ENCODE measurements at regions not wholly inside any gene's neighbourhood (a gene's known extent, or its start where the extent isn't known, plus 50 kb on each side); places are given as distances from the start of the nearest gene placed in this dataset.

GRCh38 chr4:30160140-30160539, 560.0 kb upstream of the PCDH7 start:
- peaks cover 1% of the 10 kb centered on the region for H3K27me3 Mint-ChIP-seq (ENCODE audit: insufficient read depth, low read depth, poor library complexity)
- Histone ChIP-seq H3K9me2 (ENCODE audit: insufficient read depth) (no peaks in the 10 kb centered on the region), H2AFZ (peak overlapping the region; percentile 34; the same call in 1 of the 2 replicates), H3K79me2 (replicated peaks; ENCODE audit: insufficient read depth) (no peaks in the 10 kb centered on the region), H3K36me3 (ENCODE audit: insufficient read depth) (no peaks in the 10 kb centered on the region), H3F3A (replicated peaks; ENCODE audit: low read depth) (no peaks in the 10 kb centered on the region), H3K27ac (ENCODE audit: low read depth) (no peak overlapping the region), H3K4me1 (ENCODE audit: insufficient read depth) (no peaks in the 10 kb centered on the region), H4K20me1 (replicated peaks; ENCODE audit: insufficient read depth) (no peaks in the 10 kb centered on the region), H3K27me3 (ENCODE audit: insufficient read depth) (no peaks in the 10 kb centered on the region), H3K4me2 (no peak overlapping the region), H3K4me3 (no peak overlapping the region)
- DNase-seq (ENCODE audit: low spot score) = no peak
- TF ChIP-seq, protein P1, sequence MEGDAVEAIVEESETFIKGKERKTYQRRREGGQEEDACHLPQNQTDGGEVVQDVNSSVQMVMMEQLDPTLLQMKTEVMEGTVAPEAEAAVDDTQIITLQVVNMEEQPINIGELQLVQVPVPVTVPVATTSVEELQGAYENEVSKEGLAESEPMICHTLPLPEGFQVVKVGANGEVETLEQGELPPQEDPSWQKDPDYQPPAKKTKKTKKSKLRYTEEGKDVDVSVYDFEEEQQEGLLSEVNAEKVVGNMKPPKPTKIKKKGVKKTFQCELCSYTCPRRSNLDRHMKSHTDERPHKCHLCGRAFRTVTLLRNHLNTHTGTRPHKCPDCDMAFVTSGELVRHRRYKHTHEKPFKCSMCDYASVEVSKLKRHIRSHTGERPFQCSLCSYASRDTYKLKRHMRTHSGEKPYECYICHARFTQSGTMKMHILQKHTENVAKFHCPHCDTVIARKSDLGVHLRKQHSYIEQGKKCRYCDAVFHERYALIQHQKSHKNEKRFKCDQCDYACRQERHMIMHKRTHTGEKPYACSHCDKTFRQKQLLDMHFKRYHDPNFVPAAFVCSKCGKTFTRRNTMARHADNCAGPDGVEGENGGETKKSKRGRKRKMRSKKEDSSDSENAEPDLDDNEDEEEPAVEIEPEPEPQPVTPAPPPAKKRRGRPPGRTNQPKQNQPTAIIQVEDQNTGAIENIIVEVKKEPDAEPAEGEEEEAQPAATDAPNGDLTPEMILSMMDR (conservative IDR thresholded peaks at IDR 0.05; ENCODE audit: low read depth in 2 of 2) = no peak
- TF ChIP-seq JUNB (IDR thresholded peaks at IDR 0.05; ENCODE audit: unreplicated experiment) (no peak), POLR2AphosphoS5 (IDR thresholded peaks at IDR 0.05; ENCODE audit: low read depth) (no peak), NANOG (IDR thresholded peaks at IDR 0.05; ENCODE audit: borderline replicate concordance) (no peak), ETS1 (IDR thresholded peaks at IDR 0.05) (no peak), EZH2 (IDR thresholded peaks at IDR 0.05; ENCODE audit: low read depth, unreplicated experiment) (no peak), CREB1 (CRISPR knock-in tag; IDR thresholded peaks at IDR 0.05; ENCODE audit: low read depth) (no peak), REST (IDR thresholded peaks at IDR 0.05; ENCODE audit: unreplicated experiment) (no peak), STAT1 (IDR thresholded peaks at IDR 0.05; ENCODE audit: unreplicated experiment) (no peak), ZNF331 (CRISPR knock-in tag; IDR thresholded peaks at IDR 0.05; ENCODE audit: low read depth) (no peak), EZH2phosphoT487 (IDR thresholded peaks at IDR 0.05; ENCODE audit: unreplicated experiment) (no peak), ZNF114 (CRISPR knock-in tag; IDR thresholded peaks at IDR 0.05) (no peak)
- TF ChIP-seq, protein P2, sequence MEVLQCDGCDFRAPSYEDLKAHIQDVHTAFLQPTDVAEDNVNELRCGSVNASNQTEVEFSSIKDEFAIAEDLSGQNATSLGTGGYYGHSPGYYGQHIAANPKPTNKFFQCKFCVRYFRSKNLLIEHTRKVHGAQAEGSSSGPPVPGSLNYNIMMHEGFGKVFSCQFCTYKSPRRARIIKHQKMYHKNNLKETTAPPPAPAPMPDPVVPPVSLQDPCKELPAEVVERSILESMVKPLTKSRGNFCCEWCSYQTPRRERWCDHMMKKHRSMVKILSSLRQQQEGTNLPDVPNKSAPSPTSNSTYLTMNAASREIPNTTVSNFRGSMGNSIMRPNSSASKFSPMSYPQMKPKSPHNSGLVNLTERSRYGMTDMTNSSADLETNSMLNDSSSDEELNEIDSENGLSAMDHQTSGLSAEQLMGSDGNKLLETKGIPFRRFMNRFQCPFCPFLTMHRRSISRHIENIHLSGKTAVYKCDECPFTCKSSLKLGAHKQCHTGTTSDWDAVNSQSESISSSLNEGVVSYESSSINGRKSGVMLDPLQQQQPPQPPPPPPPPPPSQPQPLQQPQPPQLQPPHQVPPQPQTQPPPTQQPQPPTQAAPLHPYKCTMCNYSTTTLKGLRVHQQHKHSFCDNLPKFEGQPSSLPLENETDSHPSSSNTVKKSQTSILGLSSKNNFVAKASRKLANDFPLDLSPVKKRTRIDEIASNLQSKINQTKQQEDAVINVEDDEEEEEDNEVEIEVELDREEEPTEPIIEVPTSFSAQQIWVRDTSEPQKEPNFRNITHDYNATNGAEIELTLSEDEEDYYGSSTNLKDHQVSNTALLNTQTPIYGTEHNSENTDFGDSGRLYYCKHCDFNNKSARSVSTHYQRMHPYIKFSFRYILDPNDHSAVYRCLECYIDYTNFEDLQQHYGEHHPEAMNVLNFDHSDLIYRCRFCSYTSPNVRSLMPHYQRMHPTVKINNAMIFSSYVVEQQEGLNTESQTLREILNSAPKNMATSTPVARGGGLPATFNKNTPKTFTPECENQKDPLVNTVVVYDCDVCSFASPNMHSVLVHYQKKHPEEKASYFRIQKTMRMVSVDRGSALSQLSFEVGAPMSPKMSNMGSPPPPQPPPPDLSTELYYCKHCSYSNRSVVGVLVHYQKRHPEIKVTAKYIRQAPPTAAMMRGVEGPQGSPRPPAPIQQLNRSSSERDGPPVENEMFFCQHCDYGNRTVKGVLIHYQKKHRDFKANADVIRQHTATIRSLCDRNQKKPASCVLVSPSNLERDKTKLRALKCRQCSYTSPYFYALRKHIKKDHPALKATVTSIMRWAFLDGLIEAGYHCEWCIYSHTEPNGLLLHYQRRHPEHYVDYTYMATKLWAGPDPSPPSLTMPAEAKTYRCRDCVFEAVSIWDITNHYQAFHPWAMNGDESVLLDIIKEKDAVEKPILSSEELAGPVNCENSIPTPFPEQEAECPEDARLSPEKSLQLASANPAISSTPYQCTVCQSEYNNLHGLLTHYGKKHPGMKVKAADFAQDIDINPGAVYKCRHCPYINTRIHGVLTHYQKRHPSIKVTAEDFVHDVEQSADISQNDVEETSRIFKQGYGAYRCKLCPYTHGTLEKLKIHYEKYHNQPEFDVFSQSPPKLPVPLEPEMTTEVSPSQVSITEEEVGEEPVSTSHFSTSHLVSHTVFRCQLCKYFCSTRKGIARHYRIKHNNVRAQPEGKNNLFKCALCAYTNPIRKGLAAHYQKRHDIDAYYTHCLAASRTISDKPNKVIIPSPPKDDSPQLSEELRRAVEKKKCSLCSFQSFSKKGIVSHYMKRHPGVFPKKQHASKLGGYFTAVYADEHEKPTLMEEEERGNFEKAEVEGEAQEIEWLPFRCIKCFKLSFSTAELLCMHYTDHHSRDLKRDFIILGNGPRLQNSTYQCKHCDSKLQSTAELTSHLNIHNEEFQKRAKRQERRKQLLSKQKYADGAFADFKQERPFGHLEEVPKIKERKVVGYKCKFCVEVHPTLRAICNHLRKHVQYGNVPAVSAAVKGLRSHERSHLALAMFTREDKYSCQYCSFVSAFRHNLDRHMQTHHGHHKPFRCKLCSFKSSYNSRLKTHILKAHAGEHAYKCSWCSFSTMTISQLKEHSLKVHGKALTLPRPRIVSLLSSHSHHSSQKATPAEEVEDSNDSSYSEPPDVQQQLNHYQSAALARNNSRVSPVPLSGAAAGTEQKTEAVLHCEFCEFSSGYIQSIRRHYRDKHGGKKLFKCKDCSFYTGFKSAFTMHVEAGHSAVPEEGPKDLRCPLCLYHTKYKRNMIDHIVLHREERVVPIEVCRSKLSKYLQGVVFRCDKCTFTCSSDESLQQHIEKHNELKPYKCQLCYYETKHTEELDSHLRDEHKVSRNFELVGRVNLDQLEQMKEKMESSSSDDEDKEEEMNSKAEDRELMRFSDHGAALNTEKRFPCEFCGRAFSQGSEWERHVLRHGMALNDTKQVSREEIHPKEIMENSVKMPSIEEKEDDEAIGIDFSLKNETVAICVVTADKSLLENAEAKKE (CRISPR knock-in tag; IDR thresholded peaks at IDR 0.05) = no peak
- H3K27ac Mint-ChIP-seq = no peak overlapping the region
- no peak for ATAC-seq
- H3K4me1 Mint-ChIP-seq = no peaks in the 10 kb centered on the region
- H3K9me3 Mint-ChIP-seq = no peaks in the 10 kb centered on the region
- H3K4me3 Mint-ChIP-seq = no peak overlapping the region
- no peaks in the 10 kb centered on the region for H3K36me3 Mint-ChIP-seq (ENCODE audit: low read depth)
